ENCODE measurements at regions not wholly inside any gene's neighbourhood (a gene's known extent, or its start where the extent isn't known, plus 50 kb on each side); places are given as distances from the start of the nearest gene placed in this dataset.

- no peak for TF ChIP-seq CTCF (IDR thresholded peaks at IDR 0.05; ENCODE audit: low read depth, low read length)
Observed at GRCh38 chr21:35646606-35647005, 413.7 kb downstream of the SETD4 start.

GRCh38 chr21:35645991-35646390 lies 414.3 kb downstream of the SETD4 start:
- no peak for TF ChIP-seq CTCF (IDR thresholded peaks at IDR 0.05; ENCODE audit: low read depth, low read length)
- no peak overlapping the region for H3K4me3 ChIP-seq (ENCODE audit: low read depth, low read length)

More at GRCh38 chr21:35646606-35647005, 413.7 kb downstream of the SETD4 start:
- H3K4me3 ChIP-seq (ENCODE audit: low read depth, low read length): no peak overlapping the region

GRCh38 chr21:35644523-35644922 lies 415.8 kb downstream of the SETD4 start:
- TF ChIP-seq CTCF (IDR thresholded peaks at IDR 0.05; ENCODE audit: low read depth, low read length): no peak
- no peak overlapping the region for H3K4me3 ChIP-seq (ENCODE audit: low read depth, low read length)

- no peak for TF ChIP-seq CTCF (IDR thresholded peaks at IDR 0.05; ENCODE audit: low read depth, low read length)
- no peak overlapping the region for H3K4me3 ChIP-seq (ENCODE audit: low read depth, low read length)
Observed at GRCh38 chr21:35643176-35643575, 417.1 kb downstream of the SETD4 start.

- no peak for TF ChIP-seq CTCF (IDR thresholded peaks at IDR 0.05; ENCODE audit: low read depth, low read length)
- no peak overlapping the region for H3K4me3 ChIP-seq (ENCODE audit: low read depth, low read length)
Observed at GRCh38 chr21:35641271-35642016, 418.9 kb downstream of the SETD4 start.

GRCh38 chr21:35637431-35637830 lies 422.9 kb downstream of the SETD4 start:
- no peak overlapping the region for H3K4me3 ChIP-seq (ENCODE audit: low read depth, low read length)
- TF ChIP-seq CTCF (IDR thresholded peaks at IDR 0.05; ENCODE audit: low read depth, low read length): no peak

GRCh38 chr21:35635994-35636393 lies 424.3 kb downstream of the SETD4 start:
- no peak for TF ChIP-seq CTCF (IDR thresholded peaks at IDR 0.05; ENCODE audit: low read depth, low read length)
- no peak overlapping the region for H3K4me3 ChIP-seq (ENCODE audit: low read depth, low read length)
